ENCODE measurements at regions not wholly inside any gene's neighbourhood (a gene's known extent, or its start where the extent isn't known, plus 50 kb on each side); places are given as distances from the start of the nearest gene placed in this dataset.

DNA sequence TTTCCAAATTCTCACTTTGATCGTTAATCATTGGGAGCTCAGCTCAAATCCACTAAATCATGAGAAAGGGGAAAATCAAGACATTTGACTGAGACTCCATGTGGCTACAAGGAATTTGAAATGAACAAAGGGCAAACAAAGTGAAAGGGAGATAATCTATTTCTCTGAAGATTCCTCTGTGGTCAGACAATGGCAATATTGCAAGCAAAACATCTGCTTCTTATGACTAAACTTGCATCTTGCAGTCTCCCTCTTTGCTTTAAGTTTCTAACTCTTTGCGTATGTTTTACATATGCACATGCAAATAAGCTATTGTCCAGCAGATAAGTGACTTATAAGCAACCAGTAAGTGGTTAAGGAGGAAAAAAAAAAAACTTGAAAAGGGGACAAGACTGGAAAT lies 299.1 kb upstream of the NXPH2 start:
- no peak for DNase-seq (ENCODE audit: low read depth)
- TF ChIP-seq, protein P1, sequence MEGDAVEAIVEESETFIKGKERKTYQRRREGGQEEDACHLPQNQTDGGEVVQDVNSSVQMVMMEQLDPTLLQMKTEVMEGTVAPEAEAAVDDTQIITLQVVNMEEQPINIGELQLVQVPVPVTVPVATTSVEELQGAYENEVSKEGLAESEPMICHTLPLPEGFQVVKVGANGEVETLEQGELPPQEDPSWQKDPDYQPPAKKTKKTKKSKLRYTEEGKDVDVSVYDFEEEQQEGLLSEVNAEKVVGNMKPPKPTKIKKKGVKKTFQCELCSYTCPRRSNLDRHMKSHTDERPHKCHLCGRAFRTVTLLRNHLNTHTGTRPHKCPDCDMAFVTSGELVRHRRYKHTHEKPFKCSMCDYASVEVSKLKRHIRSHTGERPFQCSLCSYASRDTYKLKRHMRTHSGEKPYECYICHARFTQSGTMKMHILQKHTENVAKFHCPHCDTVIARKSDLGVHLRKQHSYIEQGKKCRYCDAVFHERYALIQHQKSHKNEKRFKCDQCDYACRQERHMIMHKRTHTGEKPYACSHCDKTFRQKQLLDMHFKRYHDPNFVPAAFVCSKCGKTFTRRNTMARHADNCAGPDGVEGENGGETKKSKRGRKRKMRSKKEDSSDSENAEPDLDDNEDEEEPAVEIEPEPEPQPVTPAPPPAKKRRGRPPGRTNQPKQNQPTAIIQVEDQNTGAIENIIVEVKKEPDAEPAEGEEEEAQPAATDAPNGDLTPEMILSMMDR (conservative IDR thresholded peaks at IDR 0.05; ENCODE audit: low read depth, low read length), result no peak
- no peak overlapping the region for H3K4me3 ChIP-seq (ENCODE audit: low read length)

DNA sequence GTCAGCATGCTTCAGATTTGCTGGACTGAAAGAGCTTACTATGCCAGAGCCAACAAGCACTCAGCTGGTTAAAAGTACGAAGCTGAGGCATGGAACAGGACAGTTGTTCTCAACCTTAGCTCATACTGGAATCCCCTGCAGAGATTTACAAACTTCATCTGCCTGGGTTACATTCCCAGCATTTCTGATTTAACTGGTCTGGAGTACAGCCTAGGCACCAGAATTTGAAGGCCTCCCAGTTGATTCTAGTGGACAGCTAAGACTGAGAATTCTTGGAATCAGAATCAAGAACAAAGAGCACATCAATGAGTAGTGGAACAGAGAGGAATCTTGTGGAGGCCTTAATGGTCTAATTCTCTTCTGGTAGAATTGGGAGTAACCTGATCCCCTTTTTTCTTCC lies 298.2 kb upstream of the NXPH2 start:
- TF ChIP-seq, protein P1 (conservative IDR thresholded peaks at IDR 0.05; ENCODE audit: low read depth, low read length), result no peak
- H3K4me3 ChIP-seq (ENCODE audit: low read length), result no peak overlapping the region

DNA sequence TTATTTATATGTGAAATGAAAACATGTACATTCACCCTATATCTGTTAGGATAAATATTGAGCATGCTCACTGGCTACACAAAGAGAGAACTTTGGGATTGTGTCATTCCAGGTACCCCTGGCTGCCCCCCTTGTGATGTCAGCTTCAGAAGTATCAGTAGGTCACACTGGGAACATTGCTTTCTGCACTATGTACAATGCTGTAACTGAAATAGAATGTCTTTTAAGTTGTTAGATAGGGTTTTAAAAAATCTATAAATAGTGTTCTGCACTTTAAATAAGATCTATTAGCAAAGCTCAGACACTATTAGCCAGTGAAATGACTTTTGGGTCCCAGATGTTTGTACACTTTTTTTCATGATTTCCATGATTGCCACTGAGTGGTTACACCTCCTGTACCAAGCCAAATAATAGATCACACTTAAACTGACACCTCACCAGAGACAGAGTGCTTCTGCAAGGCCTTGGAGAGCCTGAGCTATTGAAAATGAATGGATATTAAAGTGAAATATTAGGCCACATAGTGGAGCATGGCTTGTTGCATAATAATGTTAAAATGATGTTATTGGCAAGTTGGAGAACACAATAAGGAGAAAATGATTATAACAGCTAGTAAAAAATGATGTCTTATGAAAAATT lies 297.0 kb upstream of the NXPH2 start:
- H3K4me3 ChIP-seq (ENCODE audit: low read length), result no peak overlapping the region
- TF ChIP-seq, protein P1 (conservative IDR thresholded peaks at IDR 0.05; ENCODE audit: low read depth, low read length), result no peak
- no peak for DNase-seq (ENCODE audit: low read depth)

More for the DNA sequence above, 298.2 kb upstream of the NXPH2 start:
- DNase-seq (ENCODE audit: low read depth), result no peak

DNA sequence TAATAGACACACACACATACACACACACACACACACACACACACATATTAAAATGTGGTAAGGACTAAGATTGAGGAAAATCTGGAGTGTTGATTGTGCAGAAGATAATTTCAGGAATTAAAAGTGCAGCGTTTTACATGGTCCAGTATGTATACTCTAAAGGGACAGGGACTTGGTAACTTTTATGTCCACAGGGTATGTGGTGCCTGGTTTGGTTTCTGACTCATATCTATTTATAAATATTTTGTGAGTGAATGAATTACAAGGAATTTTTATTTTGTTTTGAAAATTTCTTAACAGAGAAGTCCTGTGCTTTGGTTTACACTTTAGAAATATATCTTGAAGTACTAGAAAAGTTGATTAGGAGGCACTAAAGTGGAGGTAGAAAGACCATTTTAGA lies 287.7 kb upstream of the NXPH2 start:
- DNase-seq (ENCODE audit: low read depth), result no peak
- no peak overlapping the region for H3K4me3 ChIP-seq (ENCODE audit: low read length)
- TF ChIP-seq, protein P1 (conservative IDR thresholded peaks at IDR 0.05; ENCODE audit: low read depth, low read length), result no peak

DNA sequence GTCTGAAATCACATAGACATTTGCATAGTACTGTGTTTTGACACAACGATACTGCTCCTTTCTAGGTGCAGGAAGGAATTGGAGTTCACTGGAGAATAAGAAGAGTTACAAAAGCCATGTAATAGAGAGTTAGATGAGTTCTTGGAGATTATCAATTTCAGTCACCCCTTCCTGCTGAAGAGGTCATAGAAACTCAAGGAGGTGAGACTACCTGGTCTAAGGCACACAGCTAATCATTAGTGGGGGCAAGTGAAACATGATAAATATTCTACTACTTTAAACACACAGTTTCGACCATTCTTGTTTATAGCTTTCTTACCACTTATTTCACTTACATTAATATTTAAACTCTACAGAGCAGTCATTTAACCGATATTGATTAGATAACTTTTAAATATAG lies 286.9 kb upstream of the NXPH2 start:
- DNase-seq (ENCODE audit: low read depth), result no peak
- TF ChIP-seq, protein P1 (conservative IDR thresholded peaks at IDR 0.05; ENCODE audit: low read depth, low read length), result no peak
- no peak overlapping the region for H3K4me3 ChIP-seq (ENCODE audit: low read length)

DNA sequence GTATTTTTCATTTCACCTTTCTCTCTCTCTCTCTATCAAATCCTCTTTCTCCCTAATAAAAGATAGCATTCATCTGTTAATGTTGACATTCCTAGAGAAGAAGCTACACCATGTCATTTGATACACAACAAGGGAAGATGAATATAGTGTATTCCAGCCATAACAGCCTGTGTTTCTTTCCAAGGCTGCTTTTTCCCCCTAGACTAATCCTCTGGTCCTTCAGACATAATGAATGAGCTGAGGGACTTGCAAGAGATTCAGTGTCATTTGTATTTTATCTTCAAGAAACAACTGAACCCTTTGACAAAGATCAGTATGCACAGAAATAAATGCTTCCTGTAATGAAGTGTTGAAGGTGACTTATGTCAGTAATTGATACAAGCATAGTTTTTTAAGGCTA lies 284.0 kb upstream of the NXPH2 start:
- H3K4me3 ChIP-seq (ENCODE audit: low read length), result no peak overlapping the region
- TF ChIP-seq, protein P1 (conservative IDR thresholded peaks at IDR 0.05; ENCODE audit: low read depth, low read length), result no peak
- DNase-seq (ENCODE audit: low read depth), result no peak

DNA sequence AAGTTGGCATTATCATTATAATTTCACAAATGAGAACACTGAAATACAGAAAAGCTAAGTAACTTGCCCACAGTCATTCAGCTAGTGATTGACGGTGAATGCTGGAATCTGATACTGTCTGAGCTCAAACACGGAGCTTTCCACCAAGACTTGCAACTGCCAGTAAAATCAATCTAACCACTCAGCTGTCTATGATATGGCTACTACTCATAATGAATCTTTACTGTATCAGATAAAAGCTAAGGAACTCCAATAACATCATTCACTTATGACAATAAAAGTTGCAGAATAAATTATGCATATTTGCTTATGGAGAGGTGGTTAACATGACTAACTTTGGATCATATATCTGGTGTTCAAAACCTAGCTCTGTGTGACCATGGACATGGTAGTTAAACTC lies 279.4 kb upstream of the NXPH2 start:
- no peak overlapping the region for H3K4me3 ChIP-seq (ENCODE audit: low read length)
- TF ChIP-seq, protein P1 (conservative IDR thresholded peaks at IDR 0.05; ENCODE audit: low read depth, low read length), result no peak
- DNase-seq (ENCODE audit: low read depth), result no peak

Data from retinal pigment epithelial cell (primary cell).